ENCODE measurements at regions not wholly inside any gene's neighbourhood (a gene's known extent, or its start where the extent isn't known, plus 50 kb on each side); places are given as distances from the start of the nearest gene placed in this dataset.

- H3K27ac Mint-ChIP-seq: no peak overlapping the region
- H3K27me3 Mint-ChIP-seq: no peaks in the 10 kb centered on the region
- no peak for ATAC-seq
- DNase-seq: no peak
- H3K4me3 Mint-ChIP-seq: no peak overlapping the region
- H3K4me1 Mint-ChIP-seq: no peaks in the 10 kb centered on the region
- peaks cover 5 to 6% of the 10 kb centered on the region in 2 donors for H3K9me3 Mint-ChIP-seq
Observed at GRCh38 chr10:53601260-53601875, 828.8 kb upstream of the MBL2 start.

GRCh38 chr10:53598914-53599313 is 826.3 kb upstream of the MBL2 start:
- Mint-ChIP-seq H3K27me3 (no peaks in the 10 kb centered on the region), H3K9me3 (peaks cover 0 to 5% of the 10 kb centered on the region in 2 donors), H3K4me3 (no peak overlapping the region), H3K4me1 (no peaks in the 10 kb centered on the region), H3K27ac (no peak overlapping the region)
- no peak for DNase-seq
- no peak for ATAC-seq

- peaks cover 2 to 5% of the 10 kb centered on the region in 2 donors for H3K9me3 Mint-ChIP-seq
- ATAC-seq (no peak), DNase-seq (no peak)
- H3K4me3 Mint-ChIP-seq: no peak overlapping the region
- no peaks in the 10 kb centered on the region for H3K27me3 Mint-ChIP-seq
- no peaks in the 10 kb centered on the region for H3K4me1 Mint-ChIP-seq
- no peak overlapping the region for H3K27ac Mint-ChIP-seq
Observed at GRCh38 chr10:53597835-53598251, 825.3 kb upstream of the MBL2 start.

- no peak overlapping the region for H3K27ac Mint-ChIP-seq
- no peaks in the 10 kb centered on the region for H3K4me1 Mint-ChIP-seq
- H3K4me3 Mint-ChIP-seq: no peak overlapping the region
- H3K9me3 Mint-ChIP-seq: peaks cover 0 to 13% of the 10 kb centered on the region in 2 donors
- DNase-seq (no peak), ATAC-seq (no peak)
- no peaks in the 10 kb centered on the region for H3K27me3 Mint-ChIP-seq
Observed at GRCh38 chr10:53580465-53580864, 807.9 kb upstream of the MBL2 start.

GRCh38 chr10:53579773-53580172 is 807.2 kb upstream of the MBL2 start:
- DNase-seq (no peak), ATAC-seq (no peak)
- Mint-ChIP-seq H3K4me1 (no peaks in the 10 kb centered on the region), H3K9me3 (peaks cover 0 to 13% of the 10 kb centered on the region in 2 donors), H3K27ac (no peak overlapping the region), H3K27me3 (no peaks in the 10 kb centered on the region), H3K4me3 (no peak overlapping the region)

- H3K27me3 Mint-ChIP-seq: no peaks in the 10 kb centered on the region
- DNase-seq (no peak), ATAC-seq (no peak)
- no peak overlapping the region for H3K4me3 Mint-ChIP-seq
- H3K9me3 Mint-ChIP-seq: peaks cover 0 to 13% of the 10 kb centered on the region in 2 donors
- H3K27ac Mint-ChIP-seq: no peak overlapping the region
- no peaks in the 10 kb centered on the region for H3K4me1 Mint-ChIP-seq
Observed at GRCh38 chr10:53574024-53574423, 801.4 kb upstream of the MBL2 start.

- DNase-seq: no peak
- no peak overlapping the region for H3K4me3 Mint-ChIP-seq
- H3K27ac Mint-ChIP-seq: no peak overlapping the region
Observed at GRCh38 chr10:53573498-53573897, 800.9 kb upstream of the MBL2 start.

GRCh38 chr10:53572799-53573198 is 800.2 kb upstream of the MBL2 start:
- Mint-ChIP-seq H3K4me3 (no peak overlapping the region), H3K9me3 (peaks cover 0 to 13% of the 10 kb centered on the region in 2 donors), H3K4me1 (no peaks in the 10 kb centered on the region), H3K27me3 (no peaks in the 10 kb centered on the region), H3K27ac (no peak overlapping the region)
- ATAC-seq: no peak
- DNase-seq: no peak

More at GRCh38 chr10:53573498-53573897, 800.9 kb upstream of the MBL2 start:
- Mint-ChIP-seq H3K9me3 (peaks cover 0 to 13% of the 10 kb centered on the region in 2 donors), H3K27me3 (no peaks in the 10 kb centered on the region), H3K4me1 (no peaks in the 10 kb centered on the region)
- no peak for ATAC-seq

- Mint-ChIP-seq H3K9me3 (peaks cover 5 to 13% of the 10 kb centered on the region in 2 donors), H3K4me1 (no peaks in the 10 kb centered on the region), H3K27me3 (no peaks in the 10 kb centered on the region), H3K4me3 (no peak overlapping the region), H3K27ac (no peak overlapping the region)
- no peak for ATAC-seq
- no peak for DNase-seq
Observed at GRCh38 chr10:53570221-53570620, 797.6 kb upstream of the MBL2 start.

GRCh38 chr10:53569455-53569854 is 796.9 kb upstream of the MBL2 start:
- no peaks in the 10 kb centered on the region for H3K27me3 Mint-ChIP-seq
- ATAC-seq: no peak
- H3K4me1 Mint-ChIP-seq: no peaks in the 10 kb centered on the region
- H3K4me3 Mint-ChIP-seq: no peak overlapping the region
- no peak overlapping the region for H3K27ac Mint-ChIP-seq
- peaks cover 5 to 13% of the 10 kb centered on the region in 2 donors for H3K9me3 Mint-ChIP-seq
- DNase-seq: no peak

- no peak for DNase-seq
- no peaks in the 10 kb centered on the region for H3K4me1 Mint-ChIP-seq
- H3K9me3 Mint-ChIP-seq: peaks cover 0 to 10% of the 10 kb centered on the region in 2 donors
- H3K4me3 Mint-ChIP-seq: no peak overlapping the region
- ATAC-seq: no peak
- no peaks in the 10 kb centered on the region for H3K27me3 Mint-ChIP-seq
- no peak overlapping the region for H3K27ac Mint-ChIP-seq
Observed at GRCh38 chr10:53548664-53549063, 776.1 kb upstream of the MBL2 start.

- no peak for DNase-seq
- ATAC-seq: no peak
- Mint-ChIP-seq H3K27ac (no peak overlapping the region), H3K4me3 (no peak overlapping the region), H3K4me1 (no peaks in the 10 kb centered on the region), H3K27me3 (no peaks in the 10 kb centered on the region), H3K9me3 (peaks cover 0 to 10% of the 10 kb centered on the region in 2 donors)
Observed at GRCh38 chr10:53547364-53547763, 774.8 kb upstream of the MBL2 start.

- DNase-seq (no peak), ATAC-seq (no peak)
- no peak overlapping the region for H3K27ac Mint-ChIP-seq
- no peaks in the 10 kb centered on the region for H3K27me3 Mint-ChIP-seq
- H3K4me1 Mint-ChIP-seq: no peaks in the 10 kb centered on the region
- no peak overlapping the region for H3K4me3 Mint-ChIP-seq
- peaks cover 6 to 8% of the 10 kb centered on the region in 2 donors for H3K9me3 Mint-ChIP-seq
Observed at GRCh38 chr10:53543410-53543809, 770.8 kb upstream of the MBL2 start.

GRCh38 chr10:53537508-53537907 is 764.9 kb upstream of the MBL2 start:
- no peak for DNase-seq
- peaks cover 4 to 8% of the 10 kb centered on the region in 2 donors for H3K9me3 Mint-ChIP-seq
- ATAC-seq: no peak

GRCh38 chr10:53536322-53536721 is 763.7 kb upstream of the MBL2 start:
- no peaks in the 10 kb centered on the region for H3K4me1 Mint-ChIP-seq
- peaks cover 6 to 7% of the 10 kb centered on the region in 2 donors for H3K9me3 Mint-ChIP-seq

More at GRCh38 chr10:53537508-53537907, 764.9 kb upstream of the MBL2 start:
- Mint-ChIP-seq H3K4me3 (no peak overlapping the region), H3K27me3 (no peaks in the 10 kb centered on the region), H3K4me1 (no peaks in the 10 kb centered on the region), H3K27ac (no peak overlapping the region)

GRCh38 chr10:53534428-53534827 is 761.8 kb upstream of the MBL2 start:
- ATAC-seq (no peak), DNase-seq (no peak)
- no peaks in the 10 kb centered on the region for H3K4me1 Mint-ChIP-seq
- no peaks in the 10 kb centered on the region for H3K27me3 Mint-ChIP-seq
- no peak overlapping the region for H3K4me3 Mint-ChIP-seq
- peaks cover 7 to 8% of the 10 kb centered on the region in 2 donors for H3K9me3 Mint-ChIP-seq
- H3K27ac Mint-ChIP-seq: no peak overlapping the region

More at GRCh38 chr10:53536322-53536721, 763.7 kb upstream of the MBL2 start:
- ATAC-seq: no peak
- Mint-ChIP-seq H3K4me3 (no peak overlapping the region), H3K27me3 (no peaks in the 10 kb centered on the region), H3K27ac (no peak overlapping the region)
- no peak for DNase-seq

- Mint-ChIP-seq H3K9me3 (peaks cover 13 to 14% of the 10 kb centered on the region in 2 donors), H3K27ac (no peak overlapping the region), H3K4me1 (no peaks in the 10 kb centered on the region), H3K27me3 (no peaks in the 10 kb centered on the region), H3K4me3 (no peak overlapping the region)
- no peak for ATAC-seq
- DNase-seq: no peak
Observed at GRCh38 chr10:53528974-53529373, 756.4 kb upstream of the MBL2 start.

All from stimulated activated naive CD8-positive, alpha-beta T cell treated with anti-CD3 and anti-CD28 coated beads, Interleukin-15, amount 100 ng/mL, for 72 hours (primary cell).